ENCODE measurements at regions not wholly inside any gene's neighbourhood (a gene's known extent, or its start where the extent isn't known, plus 50 kb on each side); places are given as distances from the start of the nearest gene placed in this dataset.

- TF ChIP-seq CTCF (conservative IDR thresholded peaks at IDR 0.05; ENCODE audit: low read depth, low read length), result no peak
- no peak overlapping the region for H3K4me3 ChIP-seq (ENCODE audit: low read length)
- DNase-seq (ENCODE audit: low read depth), result no peak
Observed at GRCh38 chr17:77706938-77707337, 251.6 kb upstream of the TNRC6C start.

- no peak for TF ChIP-seq CTCF (conservative IDR thresholded peaks at IDR 0.05; ENCODE audit: low read depth, low read length)
- H3K4me3 ChIP-seq (ENCODE audit: low read length), result no peak overlapping the region
- DNase-seq (ENCODE audit: low read depth), result no peak
Observed at GRCh38 chr17:77707546-77707945, 251.0 kb upstream of the TNRC6C start.

- no peak for TF ChIP-seq CTCF (conservative IDR thresholded peaks at IDR 0.05; ENCODE audit: low read depth, low read length)
- no peak overlapping the region for H3K4me3 ChIP-seq (ENCODE audit: low read length)
- no peak for DNase-seq (ENCODE audit: low read depth)
Observed at GRCh38 chr17:77708049-77708448, 250.5 kb upstream of the TNRC6C start.

- no peak overlapping the region for H3K4me3 ChIP-seq (ENCODE audit: low read length)
- no peak for TF ChIP-seq CTCF (conservative IDR thresholded peaks at IDR 0.05; ENCODE audit: low read depth, low read length)
- no peak for DNase-seq (ENCODE audit: low read depth)
Observed at GRCh38 chr17:77708936-77709335, 249.6 kb upstream of the TNRC6C start.

- no peak overlapping the region for H3K4me3 ChIP-seq (ENCODE audit: low read length)
- DNase-seq (ENCODE audit: low read depth), result no peak
- TF ChIP-seq CTCF (conservative IDR thresholded peaks at IDR 0.05; ENCODE audit: low read depth, low read length), result no peak
Observed at GRCh38 chr17:77709594-77709993, 248.9 kb upstream of the TNRC6C start.

- no peak for TF ChIP-seq CTCF (conservative IDR thresholded peaks at IDR 0.05; ENCODE audit: low read depth, low read length)
- H3K4me3 ChIP-seq (ENCODE audit: low read length), result no peak overlapping the region
- no peak for DNase-seq (ENCODE audit: low read depth)
Observed at GRCh38 chr17:77712578-77712977, 245.9 kb upstream of the TNRC6C start.

- no peak for DNase-seq (ENCODE audit: low read depth)
- no peak overlapping the region for H3K4me3 ChIP-seq (ENCODE audit: low read length)
- no peak for TF ChIP-seq CTCF (conservative IDR thresholded peaks at IDR 0.05; ENCODE audit: low read depth, low read length)
Observed at GRCh38 chr17:77716289-77716926, 242.1 kb upstream of the TNRC6C start.
